NCI-H1694 treated with DMSO at 0.1 percent for 48 hours (cell line): ENCODE measurements at regions not wholly inside any gene's neighbourhood (a gene's known extent, or its start where the extent isn't known, plus 50 kb on each side); places are given as distances from the start of the nearest gene placed in this dataset.

Experiments
- DNase-seq: peaks from one replicate; lab custom pipeline; 2025; lab: John Stamatoyannopoulos, UW

DNA sequence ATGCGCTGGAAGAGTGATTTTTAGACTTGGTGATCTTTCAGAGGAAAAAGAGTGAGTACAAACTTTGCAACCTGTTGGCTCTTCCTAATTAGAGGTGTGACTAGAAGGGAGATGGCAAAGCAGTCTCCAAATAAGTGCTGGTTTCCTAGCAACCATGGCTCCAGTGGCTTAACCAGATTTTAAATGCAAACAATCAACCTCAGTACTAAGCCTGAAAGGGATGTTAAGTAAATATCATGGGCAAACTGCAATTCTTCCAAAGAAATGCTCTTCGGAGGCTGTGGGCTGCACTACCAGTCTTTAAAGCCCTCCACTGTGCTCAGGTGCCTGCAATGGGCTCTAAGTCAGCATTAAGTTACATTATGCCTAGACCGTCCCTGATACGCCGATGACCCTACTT is 678.1 kb upstream of the CCDC54 start:
- no peak for DNase-seq

DNA sequence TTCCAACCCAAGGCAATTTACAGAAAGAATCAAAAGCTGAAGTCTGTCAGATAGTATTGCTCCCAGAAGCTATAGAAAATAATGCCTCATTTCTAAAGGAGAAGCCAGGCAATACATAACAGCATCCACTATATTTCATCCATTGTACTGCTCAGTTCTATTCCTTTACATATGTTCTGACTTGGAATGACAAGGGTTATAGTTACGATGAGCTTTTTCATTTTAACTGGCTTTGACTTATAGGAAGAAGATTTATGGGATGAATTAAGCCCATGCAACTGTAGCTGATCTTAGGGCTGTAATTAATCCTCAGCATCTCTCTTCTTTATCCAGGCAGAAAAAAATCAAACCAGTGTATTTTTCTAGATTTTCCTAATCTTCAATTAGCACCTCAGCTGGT is 676.3 kb upstream of the CCDC54 start:
- no peak for DNase-seq

DNA sequence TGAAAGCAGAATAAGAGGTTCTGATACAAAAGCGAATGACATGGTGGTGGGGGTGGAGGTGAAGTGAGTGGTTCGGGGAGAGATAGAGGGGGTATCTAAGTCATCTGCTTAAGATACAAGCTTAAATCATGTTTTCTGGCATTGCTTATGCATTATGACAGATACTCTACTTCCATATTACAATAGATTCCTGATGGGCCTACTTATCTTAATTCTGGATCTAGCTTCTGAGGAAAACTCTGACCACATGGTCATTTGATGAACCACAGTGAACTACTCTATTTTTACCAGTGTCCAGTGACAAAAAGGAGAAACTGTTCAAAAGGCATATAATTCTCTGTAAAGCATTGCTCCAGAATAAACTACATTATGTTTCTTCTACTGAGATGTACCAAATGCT is 673.7 kb upstream of the CCDC54 start:
- DNase-seq = no peak

DNA sequence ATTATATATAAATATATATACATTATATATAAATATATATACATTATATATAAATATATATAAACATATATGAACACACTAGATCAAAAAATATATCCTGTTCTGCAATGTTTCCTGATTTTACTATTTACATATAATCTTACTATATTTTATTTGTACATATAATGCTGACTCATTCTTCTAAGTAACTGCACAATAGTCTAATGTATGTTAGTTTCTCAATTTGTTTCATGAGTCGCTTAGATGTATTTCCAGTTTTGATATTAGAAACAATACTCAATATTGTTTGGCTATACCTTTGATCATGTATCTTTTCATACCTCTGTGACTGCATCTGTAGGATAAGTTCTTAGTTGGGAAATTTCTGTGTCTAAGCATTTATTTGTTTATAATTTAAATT is 669.9 kb upstream of the CCDC54 start:
- no peak for DNase-seq

DNA sequence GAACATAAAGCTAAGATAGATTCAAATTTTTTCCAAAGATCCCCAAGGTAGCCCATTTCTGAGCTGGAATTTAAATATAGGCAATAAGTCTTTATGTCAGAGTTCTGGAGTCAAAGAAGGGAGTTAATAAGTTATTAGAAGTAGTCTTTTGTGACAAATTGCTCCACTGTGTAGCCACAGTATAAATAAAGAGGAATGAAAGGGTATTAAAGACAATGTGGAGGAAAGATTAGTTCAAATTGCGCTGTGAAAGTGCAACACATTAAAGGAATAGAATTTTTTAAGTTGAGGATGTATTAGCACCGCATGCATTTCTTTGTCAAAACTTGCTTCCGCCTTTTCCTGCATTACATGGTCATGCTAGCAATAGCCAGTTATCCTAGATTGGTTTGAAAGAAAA is 666.6 kb upstream of the CCDC54 start:
- no peak for DNase-seq

DNA sequence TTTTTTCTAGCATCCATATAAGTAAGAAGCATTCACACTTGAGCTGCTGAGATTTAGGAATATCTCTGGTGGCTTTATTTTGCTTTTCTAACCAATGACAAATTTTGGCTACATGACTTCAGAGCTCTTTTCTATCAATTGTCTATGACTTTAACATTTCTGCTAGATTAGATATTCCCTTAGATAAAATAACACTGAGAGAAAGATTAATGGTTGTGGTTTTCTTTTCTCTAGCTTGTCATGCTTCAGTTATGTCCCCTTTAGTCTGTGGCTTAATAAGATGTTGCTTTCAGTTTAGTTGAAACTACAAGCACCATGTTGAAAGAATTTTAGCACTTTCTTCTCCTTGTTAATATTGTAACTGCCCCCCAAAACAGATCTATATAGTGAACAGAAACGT is 665.6 kb upstream of the CCDC54 start:
- no peak for DNase-seq

DNA sequence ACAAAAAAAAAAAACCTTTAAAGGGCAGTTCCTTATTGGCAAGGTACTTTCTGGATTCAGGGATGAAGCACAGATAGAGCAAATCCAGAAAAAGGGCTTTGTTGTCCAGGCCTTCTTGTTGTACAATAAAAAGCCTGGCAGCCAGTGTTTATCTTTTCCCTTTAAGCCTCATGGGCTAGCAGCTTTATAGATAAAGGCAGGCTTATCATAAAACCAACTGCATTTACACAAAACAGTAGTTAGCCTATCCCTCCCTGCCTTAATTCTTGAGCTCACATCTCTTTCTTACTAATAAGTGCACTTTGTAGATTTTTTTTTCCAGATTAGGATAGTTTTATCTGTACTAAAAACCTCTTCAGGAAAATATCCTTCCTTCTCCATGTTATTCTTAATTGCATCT is 662.8 kb upstream of the CCDC54 start:
- no peak for DNase-seq

DNA sequence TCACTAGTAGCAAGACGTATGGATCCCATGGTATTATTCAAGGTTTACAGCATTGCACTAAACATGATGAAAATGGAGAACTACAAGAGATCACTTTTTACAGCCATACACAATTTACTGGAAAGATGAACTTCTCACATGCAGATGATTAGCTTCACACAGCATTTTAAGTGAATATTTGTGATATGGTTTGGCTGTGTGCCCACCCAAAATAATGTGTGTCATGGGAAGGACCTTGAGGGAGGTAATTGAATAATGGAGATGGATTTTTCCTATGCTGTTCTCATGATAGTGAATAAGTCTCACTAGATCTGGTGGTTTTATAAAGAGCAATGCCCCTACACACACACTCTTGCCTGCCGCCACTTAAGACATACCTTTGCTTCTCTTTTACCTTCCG is 662.0 kb upstream of the CCDC54 start:
- no peak for DNase-seq

DNA sequence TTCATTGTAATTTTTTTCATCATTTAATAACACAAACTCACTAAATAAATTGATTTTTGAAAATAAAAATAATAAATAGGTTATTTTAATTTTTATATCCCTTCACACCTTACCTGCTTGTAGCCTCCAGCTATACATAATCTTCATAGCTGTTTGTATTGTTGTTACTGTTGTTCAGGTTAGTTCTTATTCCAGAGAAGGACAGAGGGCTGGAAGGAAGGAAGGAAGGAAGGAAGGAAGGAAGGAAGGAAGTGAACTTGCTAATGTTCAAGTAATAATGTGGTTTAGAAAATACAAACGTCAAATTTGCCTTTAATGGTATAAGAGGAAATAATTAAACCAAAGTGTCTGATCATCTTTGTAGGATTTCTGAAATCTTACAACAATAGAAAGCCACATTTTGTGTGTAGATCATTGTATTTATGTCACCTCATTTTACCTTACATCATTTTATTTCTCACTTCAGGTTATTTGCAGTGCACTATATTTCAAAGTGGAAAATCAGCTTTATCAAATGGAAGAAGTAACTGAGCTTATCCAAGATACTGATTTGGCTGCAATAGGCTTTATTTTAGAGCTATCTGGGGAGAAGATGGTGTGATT is 660.0 kb upstream of the CCDC54 start:
- no peak for DNase-seq

DNA sequence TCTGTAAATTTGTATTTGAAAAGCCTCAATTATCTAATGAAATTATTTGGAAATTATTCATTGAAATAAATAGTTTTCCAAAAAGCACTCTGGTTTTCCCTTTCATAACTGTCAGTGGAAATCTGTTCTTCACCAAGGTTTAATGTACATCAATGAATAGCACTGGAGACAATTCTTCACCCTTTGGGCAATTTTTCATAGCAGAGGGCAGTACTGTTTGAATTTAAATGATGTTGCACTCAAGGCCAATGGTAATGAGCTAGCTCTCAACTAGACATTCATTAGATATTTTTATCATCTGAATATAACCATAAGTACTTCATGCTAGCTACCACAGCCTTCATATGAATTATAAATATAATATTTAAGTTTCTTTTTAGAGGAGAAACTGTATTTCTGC is 658.2 kb upstream of the CCDC54 start:
- no peak for DNase-seq

DNA sequence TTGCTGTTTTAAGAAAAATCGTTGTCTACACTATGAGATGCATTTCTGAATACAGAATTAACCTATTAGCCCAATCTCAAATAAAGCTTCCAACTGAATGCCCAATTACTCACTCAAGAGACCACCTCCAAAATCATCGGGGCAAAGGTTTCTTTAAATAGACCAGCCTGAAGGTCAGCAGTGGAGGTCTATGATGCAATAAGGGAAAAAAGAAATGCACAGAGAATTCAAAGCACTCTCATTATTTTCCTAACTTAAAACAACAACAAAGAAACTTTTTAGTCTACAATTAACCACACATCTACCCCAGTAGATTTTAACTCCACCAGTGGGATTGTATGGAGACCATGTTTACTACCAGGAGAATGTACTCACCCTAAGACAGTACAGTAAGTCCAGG is 657.7 kb upstream of the CCDC54 start:
- no peak for DNase-seq

DNA sequence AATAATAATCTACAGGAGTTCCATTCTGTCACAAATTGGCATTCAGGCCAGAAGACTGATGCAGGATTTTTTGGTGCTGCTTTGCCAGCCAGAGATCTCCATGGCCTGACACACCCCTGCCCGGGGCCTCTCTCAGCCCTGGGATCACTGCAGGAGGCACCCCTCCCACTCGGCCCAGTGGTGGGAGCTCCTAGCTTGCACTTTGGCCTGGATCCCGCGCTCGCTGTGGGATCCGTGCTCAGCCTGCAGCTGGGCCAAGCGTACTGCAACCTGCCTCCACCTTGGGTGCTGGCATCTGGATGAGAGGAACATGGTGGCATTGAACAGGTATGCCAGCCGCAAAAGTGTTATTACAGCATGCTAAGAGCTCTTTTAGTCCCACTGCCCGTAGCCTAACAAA is 656.7 kb upstream of the CCDC54 start:
- no peak for DNase-seq

DNA sequence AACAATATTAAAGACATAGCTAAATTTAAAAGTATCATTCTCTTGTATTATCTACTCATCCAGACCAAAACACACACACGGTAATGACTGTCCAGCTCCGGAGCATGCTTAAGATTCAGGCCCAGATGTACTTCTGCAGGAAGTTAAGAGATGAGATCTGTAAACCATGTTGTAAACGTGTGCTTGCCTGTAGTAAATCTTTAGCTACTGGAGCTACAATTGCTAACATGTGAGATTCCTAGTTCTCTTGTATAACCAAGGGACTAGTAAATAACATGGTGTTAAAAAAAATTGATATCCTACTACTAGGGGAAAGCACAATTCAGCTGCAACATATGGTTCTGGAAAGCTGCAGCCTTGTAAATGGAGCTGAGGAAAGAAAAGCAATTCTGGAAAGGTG is 651.7 kb upstream of the CCDC54 start:
- DNase-seq = no peak

DNA sequence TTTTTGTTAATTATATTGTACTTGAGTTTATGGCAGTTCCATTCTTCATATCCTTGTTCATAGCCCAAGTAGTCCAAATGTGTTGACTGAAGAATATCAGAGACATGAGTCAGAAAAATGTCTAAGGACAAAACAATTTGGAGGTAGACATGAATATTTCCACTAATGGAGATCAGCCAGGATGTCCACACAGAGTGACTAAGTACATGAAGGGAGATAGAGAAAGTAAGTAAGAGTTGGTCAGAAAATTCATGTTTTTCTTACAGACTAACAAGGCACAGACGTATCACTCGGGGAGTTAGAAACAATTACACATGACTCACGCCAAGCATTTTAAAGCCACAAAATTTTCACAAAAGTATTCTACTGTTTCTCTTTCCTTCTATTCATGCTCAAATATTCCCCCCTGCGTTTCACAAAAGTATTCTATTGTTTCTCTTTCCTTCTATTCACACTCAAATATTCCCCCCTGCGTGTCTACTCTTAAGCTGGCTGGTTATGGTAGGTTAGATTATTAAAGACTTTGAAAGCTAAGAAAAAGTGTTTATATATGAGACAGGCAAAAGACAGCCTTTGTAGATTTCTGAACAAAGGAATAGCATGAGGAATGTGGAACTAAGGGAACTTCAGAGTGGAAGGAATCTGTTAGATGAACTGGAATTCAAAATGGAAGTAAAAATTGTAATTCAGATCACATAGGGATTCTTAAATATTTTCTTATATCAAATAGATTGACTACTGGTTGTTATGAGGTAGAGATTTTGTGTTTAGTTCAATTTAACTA is 648.7 kb upstream of the CCDC54 start:
- DNase-seq = no peak

DNA sequence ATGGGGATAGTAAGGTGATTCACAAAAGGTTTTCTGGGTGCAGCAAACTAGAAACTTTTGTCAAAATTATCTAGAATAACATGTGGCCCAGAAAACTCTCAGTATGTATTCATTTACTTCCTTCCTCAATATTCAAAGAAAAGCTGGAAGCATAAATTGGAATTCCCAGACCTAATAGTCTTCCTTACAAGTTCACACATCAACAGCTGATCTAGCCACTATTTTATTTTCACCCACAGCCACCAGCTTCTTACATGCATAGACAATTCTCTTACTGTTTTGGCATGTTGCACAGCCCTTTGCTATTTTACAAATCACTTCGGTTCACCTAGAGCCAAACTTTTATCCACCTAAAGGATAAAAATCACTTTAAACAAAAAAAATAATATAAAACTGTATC is 647.8 kb upstream of the CCDC54 start:
- no peak for DNase-seq

DNA sequence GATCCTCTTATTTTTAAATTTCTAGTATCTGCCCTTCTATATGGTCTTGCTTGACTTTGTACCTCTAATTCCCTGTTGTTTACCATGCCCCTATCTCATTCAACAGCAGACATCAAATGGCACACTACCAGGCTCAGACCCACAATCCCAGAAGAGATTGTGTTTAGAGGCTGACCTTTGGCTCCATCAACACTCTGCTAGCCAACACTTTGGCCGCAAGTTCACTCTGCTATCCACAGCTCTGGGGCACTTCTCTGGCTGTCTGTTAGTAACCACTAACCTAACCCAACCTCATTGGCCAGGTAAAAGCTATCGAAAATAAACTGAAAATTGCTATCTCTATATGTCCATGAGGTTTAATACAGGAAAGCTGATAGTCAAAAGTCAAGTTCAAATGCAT is 646.0 kb upstream of the CCDC54 start:
- DNase-seq = no peak

DNA sequence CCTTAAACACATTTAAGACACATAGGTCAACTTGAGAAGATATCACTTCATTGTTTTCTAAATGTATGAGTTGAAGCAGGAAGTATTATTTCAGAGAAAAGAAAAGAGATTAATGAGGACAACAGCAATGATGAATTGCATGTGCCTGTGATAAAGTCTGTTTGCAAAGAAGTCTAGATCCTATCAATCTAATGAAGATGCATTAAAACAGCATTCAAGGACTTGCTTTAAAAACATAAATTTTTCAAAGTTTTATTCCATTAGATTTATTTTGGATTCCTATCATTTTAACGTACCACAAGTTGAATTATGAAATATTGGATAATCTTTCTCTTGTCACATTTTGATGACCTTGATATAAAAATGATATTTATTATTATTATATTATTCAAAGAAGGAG is 642.5 kb upstream of the CCDC54 start:
- DNase-seq = no peak

DNA sequence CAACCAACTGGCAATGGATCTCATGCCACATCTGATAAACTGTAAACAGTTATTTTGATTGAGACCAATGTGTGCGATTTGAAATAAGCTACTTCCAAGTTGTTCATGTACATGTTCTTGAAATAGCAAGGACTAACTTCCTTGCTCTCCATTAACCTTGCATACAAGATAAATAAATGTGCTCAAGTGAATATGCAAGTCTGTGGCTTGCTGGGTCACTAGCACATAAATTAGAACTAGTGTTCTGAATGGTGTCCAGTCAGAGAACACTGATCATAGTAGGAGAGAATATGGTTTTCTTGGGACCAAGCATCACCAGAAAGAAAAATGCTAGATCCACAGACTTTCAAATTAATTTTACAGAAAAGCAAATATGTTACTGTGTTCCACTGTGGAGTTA is 640.0 kb upstream of the CCDC54 start:
- DNase-seq = no peak

DNA sequence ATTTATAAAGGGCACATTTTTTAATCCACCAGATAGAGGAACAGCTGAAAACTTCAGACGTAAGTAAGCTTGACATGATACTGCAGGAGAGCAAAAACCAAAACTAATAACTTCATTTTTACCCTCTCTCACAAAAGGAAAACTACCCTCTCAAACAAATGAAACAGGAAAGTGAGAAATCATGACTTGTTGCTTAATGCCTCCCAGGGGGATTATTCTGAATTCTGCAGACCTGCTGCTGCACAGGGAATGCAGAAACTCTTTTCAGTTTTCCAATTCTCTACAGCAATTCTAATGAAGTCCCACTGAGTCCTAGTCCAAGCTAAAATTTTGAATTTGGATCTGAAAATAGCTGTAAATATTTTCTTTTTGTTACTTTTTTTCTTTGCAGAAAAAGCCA is 637.1 kb upstream of the CCDC54 start:
- no peak for DNase-seq

DNA sequence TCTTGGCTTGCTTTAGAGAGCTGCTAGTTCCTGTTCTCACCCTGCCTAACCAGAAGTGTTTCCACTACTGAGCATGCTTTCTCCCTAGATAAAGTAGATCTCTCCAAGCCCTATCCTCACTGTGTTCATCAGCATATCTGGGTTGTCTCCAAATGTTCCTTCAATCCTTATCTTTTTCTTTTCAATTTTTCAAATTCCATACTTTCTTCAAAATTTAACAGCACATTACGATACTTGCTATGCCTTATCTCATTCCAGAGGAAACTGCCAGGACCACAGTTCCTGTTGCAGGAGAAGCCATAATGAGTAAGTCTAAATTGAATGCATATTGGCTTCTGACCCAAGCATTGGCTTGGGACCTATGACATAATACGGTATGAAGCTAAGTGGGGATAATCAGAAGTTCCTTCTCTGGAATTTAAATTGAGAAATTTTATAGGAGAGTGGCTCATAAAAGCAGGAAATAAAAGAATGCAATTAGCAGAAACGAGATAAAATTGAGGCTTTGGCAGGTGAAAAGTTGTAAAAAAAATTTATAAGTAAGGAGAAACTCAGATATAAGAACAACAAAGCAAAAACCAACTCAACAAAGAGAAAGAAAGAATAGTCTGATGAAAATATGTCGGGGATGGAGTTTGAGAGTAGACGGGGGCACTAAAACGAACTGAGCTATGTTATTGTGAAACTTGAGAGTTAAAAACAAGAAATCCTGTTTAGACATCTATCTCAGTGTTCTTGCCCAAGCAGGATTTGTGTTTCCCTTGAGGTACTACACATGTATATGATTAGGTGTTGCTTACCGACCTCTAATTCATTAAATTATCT is 631.7 kb upstream of the CCDC54 start:
- no peak for DNase-seq

DNA sequence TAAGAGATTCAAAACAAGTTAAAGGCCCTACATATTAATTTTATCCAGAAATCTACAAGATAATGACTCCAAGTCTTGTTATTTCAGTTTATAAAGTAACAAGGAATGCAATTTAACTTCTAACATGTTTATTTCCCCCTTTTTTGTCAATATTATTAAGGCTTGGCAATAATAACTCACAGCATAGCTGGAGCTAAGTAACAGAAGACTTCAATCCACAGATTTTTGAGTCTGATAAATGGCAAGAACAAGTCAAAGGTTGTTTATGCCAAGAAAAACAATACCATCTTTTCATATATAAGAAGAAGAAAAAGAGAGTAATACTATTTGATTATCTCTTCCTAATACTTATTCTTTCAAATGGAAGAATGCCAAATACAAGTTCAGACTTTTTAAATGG is 631.0 kb upstream of the CCDC54 start:
- DNase-seq = no peak

DNA sequence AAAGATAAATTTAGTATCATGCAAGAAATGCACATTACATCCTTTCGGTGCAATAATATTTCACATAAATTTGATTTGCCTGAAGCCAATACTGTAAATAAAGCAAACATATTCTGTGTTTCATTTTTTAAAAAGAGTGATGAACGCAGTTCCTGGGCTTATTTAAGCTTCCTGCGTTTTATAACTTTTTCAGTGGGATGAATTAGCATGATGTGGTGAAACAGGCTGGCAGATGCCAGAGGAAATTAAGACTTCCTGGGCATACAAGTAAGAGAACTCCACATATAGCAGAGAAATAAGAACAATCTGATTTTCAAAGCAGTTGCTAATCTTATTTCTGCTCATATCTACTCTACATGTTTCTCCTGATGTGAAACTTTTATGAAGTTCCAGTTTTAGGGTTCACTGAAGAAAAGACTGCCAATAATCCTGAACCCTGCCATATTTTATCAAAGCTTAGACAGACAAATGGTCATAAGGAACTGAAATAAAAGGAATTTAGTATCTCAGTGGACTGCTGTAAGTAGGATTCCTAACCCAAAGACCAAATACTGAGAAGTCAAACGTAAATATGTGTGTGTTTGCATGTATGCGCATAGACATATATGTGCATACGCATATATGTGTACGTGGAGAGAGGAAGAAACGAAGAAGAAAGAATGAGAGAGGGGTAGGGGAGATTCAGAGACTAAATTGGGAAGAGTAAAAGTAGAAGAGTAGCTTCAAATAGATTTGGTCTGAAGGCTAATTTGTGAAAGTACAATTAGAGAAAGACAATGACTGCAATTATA is 628.6 kb upstream of the CCDC54 start:
- no peak for DNase-seq

DNA sequence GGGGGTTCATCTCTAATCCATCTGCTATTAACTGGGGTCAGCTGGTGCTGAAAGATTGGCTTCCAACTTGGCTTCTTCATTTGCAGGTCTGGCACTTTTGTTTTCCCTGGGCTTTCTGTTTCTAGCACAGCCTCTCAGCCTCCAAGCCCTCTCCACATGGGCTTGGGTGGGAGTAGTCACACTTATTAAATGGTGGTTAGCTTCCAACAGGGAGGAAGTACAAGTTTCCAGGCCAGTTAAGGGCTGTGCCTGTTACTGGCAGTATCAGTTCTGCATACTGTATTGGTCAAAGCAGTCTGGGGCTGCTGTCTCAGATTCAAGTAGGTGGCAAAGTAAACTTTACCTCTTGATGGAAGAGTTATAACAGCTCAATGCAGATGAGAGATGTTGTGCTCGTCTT is 627.1 kb upstream of the CCDC54 start:
- no peak for DNase-seq
